Epidermal melanocyte (primary cell): ENCODE measurements at regions not wholly inside any gene's neighbourhood (a gene's known extent, or its start where the extent isn't known, plus 50 kb on each side); places are given as distances from the start of the nearest gene placed in this dataset.
A peak's percentile ranks its signal among the peaks of the same experiment; 100 is the strongest.

Experiments
- DNase-seq: peaks from one replicate; pipeline ENCODE4 v3.0.0; 2011; ENCODE audit warnings: low spot score; ENCODE audit not compliant: insufficient read length

DNA sequence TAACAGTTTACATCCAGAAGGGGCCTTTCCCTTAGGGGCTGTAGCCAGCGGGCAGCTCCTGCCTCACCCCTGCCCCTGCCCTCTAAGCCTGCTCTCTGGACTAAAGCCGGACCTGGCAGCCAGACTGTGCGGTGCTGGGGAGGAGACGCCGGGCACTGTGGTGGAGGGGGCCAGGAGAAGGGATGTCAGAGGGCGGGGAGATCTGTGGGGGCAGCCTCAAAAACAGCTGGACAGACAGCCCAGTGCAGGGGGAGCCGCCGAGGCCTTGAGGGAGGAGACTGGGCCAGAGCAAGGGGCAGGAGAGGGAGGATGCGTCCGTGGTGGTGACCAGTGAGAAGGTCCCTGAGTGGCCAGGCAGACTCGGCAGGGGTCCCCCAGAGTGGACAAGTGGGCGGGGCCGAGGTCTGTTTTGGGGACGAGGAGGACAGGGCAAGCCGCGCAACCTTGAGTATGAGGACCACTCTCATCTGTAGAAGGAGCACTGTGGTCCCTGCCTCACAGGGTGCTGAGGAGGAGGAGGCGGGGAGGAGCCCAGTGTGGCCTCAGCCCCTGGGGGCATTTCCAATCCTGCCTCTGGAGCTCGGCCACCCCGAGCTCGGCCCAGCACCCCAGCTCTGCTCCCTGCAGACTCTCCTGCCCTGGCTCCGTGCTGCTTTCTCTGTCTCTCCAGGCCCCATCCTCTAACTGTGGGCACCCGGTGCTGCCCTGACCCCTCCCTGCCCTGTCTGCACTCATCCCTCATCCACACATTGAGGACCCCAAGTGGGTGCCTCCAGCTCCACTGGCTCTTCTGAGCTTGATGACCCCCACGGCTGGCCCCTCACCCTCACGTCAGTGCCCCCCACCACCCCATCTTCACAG, 59.2 kb upstream of the NKX1-1 start:
- no peak for DNase-seq

DNA sequence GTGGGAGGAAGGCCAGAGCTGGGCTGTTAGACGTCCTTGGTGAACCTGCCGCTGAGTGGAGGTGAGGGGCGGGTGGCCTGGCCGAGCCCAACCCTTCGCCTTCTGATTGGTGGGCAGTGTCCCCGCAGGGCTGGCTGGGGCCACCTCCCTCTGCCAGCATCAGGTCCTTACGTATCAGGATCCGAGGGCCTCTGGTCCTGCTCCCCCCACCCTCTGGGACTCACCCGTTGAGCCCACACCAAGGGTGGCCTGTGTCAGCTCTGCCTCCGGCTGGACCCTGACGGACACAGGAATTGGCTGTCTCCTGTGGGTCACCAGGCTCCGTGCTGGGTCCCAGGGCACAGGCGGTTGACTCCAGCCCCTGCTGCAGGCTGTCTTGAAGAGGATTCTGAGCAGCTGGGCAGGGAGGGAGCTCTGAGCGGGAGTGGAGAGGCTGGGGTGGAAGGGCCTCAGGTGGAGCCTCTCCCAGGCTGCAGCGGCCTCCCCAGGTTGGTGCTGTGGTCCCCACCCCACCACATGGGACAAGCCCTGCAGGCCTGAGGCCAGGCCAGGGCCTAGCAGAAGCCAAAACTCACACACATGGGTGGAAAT, 58.4 kb upstream of the NKX1-1 start:
- DNase-seq, result no peak

DNA sequence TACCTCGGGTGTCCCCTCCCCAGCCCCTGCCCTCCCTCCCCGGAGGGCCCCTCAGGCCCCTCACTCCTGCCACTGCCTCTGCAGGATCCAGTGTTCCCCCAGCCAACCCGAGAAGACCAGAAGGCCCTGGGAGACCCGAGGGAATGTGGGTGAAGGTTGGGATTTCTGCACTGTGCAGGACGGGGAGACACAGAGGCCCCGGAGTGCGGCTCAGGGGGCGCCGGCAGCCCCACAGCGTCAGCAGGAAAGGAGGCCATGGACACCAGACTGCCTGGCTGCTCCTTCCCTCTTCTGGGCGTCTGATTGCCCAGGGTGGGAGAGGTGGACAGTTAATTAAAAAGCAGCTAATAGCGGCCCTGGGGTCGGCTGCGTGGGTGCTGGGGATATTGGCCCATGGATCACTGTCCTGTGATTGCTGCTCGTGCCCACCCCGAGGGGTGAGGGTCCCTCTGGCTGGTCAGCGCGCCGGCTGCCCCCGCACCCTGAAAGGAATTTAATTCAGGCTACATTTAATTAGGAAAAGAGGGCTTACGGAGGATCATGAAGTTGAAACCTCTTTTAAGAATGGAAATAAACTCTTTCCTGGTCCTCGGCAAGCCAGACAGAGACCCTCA, 57.8 kb upstream of the NKX1-1 start:
- no peak for DNase-seq

DNA sequence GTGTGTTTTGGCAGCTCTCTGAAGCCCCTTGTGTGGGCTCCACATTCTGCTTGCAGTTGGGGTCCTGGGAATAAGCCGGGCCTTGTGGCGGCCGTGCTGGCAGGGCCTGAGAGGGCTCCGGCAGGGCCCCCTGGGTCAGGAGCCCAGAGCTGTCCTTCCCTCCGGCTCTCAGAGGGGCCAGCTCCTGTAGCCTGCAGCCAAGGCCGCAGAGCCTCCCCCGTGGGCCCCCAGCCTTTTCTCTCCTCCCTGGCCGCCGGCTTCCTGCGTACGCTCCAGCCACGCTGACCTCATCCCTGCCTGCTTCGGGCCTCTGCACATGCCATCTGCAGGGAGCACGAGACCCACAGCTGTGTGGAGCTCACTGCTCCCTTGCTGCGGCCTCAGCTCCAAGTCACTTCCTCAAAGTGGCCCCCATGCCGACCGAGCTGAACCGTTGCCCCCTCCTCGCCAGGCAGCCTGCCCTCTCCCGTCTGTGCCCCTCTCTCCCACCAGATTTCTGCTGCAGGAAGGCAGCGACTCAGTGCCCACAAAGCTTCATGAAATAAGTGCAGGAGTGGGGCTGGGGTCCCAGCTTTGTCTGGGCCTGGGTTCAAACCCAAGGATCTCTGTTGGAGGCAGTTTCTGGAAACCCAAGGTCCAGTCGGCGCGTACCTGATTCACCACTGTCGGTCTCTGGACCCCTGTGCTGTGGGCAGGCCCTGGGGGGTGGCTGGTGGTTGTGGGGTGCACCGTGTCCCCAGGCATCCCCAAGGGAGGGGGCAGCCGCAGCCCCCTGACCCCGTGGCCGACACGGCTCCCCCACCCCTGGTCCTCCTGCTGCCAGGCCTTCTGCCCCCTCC, 57.1 kb upstream of the NKX1-1 start:
- peak; percentile 62 for DNase-seq

DNA sequence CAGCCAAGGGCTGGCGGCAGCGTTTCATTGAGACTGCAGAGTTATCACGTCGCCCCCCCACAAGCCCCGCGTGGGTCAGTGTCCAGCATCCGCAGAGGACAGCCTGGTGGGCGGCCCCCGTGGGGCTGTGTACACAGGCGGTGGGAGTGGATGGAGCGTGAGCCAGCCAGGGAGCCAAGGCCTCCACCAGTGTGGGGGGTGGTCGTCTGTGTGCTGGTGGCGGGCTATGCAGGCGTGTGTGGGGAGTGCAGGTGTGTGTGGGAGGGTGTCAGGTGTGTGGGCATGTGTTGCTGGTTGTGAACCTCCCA, 56.5 kb upstream of the NKX1-1 start:
- DNase-seq, result no peak

DNA sequence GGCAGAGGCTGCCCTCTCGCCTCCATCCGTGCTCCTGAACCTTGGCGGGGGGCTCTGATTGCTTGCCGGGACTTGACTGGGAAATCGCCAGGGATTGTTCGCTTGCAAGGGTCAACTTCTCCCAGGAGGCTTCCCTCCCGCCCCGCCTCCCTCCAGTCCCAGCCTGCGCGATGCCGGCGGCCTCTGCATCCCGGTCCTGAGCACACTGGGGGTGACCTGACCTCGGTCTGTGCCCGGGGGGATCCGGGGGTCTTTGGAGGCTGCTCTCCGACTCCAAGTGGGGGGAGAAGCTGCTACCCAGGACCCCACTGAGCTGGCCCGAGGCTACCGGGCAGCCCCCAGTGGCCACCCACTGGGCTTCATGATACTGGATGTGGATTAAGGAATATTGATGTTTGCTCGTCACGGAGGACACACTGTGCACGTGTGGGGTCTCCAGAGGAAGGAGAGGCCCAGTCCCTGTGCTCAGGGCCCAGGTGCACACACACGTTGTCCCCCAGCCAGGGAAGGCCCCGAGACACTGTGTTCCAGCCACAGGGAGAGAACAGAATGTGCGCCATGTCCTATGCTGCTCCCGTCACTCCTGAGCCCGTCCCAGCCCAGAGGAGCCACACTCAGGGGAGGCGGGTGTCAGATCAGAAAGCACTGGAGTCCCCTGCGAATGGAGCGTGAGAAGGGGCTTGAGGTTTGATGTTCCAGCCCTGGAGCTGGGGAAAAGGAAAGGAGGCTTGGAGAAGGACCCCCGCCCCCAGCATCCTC, 55.9 kb upstream of the NKX1-1 start:
- no peak for DNase-seq

DNA sequence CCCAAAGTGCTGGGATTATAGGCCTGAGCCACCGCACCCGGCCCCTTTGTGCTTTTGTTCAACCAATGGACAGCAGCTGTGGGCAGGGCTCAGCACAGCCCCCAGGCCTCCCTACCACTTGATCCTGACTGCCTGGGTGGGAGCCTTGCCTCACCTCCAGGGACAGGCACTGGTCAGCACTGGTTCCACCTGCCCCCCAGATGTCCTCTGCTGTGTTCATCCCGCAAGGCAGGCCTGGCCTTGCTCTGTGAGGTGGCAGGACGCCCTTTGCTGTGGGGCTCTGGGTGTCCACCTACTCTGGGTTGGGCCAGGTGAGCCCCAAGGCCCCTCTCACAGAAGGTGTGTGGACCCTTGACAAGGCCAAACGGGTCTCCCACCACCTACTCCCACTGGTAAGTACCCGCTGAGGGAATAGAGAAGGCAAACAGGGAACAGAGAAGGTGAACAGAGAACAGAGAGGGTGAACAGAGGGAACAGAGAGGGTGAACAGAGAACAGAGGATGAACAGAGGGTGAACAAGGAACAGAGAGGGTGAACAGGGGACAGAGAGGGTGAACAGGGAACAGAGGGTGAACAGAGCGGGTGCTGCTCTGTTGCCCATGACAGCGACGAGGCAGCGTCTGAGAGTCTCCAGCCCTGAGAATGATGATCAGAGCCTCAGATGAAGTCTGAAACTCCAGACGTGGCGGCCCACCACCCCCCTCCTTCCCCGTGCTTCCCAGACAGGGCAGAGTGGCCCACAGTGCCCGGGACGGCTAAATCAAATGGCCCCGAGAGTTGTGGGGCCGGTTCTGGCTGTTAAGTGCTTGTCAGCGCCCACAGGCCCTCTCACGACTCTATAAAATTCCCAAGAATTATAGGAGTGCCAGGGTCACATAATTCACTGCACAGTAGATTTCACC, 55.0 kb upstream of the NKX1-1 start:
- DNase-seq, result no peak

DNA sequence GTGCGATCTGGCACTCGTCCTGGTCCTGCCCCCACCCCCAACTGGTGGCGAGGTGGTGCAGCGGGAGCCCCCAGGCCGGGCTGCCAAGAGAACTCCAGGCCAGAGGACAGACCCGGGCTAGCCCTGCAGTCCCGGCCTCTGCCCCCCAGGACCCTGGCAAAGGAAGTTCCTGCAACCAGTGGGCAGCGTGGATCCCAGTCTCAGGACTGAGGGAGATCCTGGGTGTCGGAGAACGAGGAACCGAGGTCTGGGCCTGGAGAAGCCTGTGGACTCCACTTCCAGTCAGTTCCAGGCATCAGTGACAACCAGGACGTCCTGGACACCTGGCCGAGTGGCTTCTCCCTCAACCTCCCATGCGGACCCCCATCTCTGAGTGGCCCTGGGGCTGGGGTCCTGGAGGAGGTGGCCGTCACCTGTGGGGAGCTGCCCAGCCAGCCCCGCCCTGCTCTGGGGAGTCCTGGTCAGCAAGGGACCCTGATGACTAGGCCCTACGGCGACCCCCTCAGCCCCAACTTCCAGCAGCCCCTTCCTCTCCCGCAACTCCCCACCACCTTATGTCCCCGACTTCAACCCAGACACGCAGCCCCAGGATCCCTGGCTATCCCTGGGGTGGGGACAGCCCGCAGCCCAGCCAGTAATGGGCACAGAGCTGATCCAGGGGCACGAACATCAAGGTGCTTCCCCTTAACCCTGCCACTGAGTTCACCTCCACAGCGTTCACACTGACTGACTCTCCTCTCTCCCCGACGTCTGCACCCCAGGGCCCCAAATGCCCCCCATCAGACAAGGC, 53.7 kb upstream of the NKX1-1 start:
- DNase-seq, result no peak

DNA sequence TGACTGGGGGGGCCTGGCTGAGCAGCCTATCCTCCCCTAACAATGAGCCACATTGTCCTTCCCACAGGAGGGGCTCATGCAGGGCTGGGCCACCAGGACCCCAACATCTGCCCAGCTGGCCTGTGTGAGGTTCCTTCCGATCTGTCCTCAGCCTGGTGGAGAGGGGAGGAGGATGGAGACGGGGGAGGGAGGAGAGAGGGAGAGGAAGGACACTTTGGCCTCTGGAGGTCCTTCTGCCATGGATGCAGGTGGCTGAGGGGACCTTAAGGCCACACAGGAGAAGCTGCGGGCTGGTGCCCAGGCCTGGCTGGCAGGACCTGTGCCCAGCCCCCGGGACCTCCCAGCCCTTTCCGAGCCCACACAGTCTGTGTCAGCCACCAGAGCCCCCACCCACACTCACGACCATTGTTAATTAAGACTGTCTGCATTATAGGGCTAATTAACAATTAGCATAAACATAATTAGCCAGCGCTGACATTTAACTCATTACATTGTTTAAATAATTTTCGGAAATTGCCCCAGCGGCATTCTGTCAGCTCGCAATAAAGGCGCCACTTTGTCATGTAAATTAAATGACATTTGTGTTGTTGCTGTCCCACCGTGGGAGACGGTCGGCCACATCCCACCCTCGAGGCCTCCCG, 53.0 kb upstream of the NKX1-1 start:
- no peak for DNase-seq

DNA sequence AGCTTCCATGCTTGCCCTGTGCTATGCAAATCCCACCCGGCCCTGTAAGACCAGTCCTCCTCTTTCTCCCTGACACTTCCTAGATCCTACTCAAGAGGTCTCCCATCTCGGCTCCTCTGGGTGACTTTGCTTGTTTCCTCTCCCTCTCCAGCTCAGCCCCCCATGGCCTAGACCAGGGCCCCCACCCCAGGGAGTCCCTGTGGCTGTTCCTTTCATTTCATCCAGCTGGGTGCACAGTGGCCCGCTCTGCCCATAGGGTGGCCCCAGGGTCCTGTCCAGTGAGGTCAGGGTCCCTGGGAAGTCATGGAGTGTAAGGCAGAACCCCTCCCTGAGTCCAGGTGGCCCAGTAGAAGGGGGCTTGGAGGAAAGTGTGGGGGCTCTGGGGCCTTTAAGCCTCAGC, 52.3 kb upstream of the NKX1-1 start:
- no peak for DNase-seq
